ENCODE measurements at regions not wholly inside any gene's neighbourhood (a gene's known extent, or its start where the extent isn't known, plus 50 kb on each side); places are given as distances from the start of the nearest gene placed in this dataset.

DNA sequence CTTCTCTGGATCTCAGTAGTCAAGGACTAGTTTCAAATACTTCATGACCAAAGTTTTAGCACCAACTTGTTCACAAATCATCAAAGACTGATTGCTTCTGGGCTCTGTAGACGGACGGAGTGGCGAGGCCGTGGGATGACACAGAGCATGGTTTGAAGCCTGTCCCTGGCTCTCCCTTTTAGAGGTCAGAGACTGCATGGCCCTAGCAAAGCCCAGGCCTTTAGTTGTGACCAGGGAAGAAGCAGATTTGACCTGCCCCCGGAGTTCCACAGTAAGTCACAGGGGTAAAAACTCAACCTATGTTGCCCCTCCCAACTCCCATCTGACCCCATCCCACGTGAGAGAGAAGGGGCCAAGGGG, 90.4 kb downstream of the SYNE3 start:
- peaks cover 6 to 8% of the 10 kb centered on the region in 2 donors for H3K36me3 ChIP-seq (ENCODE audit: control insufficient read depth in 1 of 2, insufficient read depth in 2 of 2, low read length in 2 of 2)
- H3K4me3 ChIP-seq (ENCODE audit: low read depth in 1 of 2, low read length in 2 of 2), result no peak overlapping the region
- H3K9me3 ChIP-seq (ENCODE audit: control insufficient read depth in 1 of 2, low read length in 2 of 2), result no peaks in the 10 kb centered on the region
- no peaks in the 10 kb centered on the region for H3K27me3 ChIP-seq (ENCODE audit: low read depth, low read length)
- H3K4me1 ChIP-seq (ENCODE audit: control insufficient read depth in 1 of 2, insufficient read depth in 2 of 2, low read length in 2 of 2), result no peaks in the 10 kb centered on the region
- no peak overlapping the region for H3K27ac ChIP-seq (ENCODE audit: low read length)

DNA sequence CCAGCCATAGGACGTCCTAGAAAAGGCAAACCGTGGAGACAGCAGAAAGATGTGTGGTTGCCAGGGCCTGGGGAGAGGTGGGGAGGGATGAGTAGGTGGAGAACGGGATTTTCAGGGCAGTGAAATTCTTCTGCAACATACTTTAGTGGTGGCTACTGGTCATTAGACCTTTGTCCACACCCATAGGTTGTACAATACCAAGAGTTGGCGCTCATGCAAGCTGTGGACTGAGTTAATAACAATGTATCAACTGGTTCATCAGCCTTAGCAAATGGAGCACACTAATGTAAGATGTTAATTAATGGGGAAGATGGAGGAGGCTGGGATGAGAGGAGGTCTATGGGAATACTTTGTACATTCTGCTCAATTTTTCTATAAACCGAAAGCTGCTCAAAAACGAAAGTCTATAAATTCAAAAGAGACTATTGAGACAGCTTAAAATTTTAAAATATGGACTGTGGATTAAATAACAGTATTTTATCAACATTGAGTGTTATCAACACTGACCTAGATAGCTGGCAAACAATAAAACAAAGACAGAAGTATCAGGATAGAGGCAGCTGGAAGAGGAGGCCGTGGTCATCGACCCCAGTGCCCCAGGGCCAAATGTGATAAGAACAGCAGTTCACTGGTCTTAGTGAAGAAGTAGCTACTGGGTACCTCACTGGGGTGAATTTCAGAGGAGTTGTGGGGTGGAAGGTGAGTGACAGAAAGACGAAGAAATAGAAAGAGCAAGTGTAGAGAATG, 90.9 kb downstream of the SYNE3 start:
- Histone ChIP-seq H3K36me3 (ENCODE audit: control insufficient read depth in 1 of 2, insufficient read depth in 2 of 2, low read length in 2 of 2) (peaks cover 6 to 9% of the 10 kb centered on the region in 2 donors), H3K4me3 (ENCODE audit: low read depth in 1 of 2, low read length in 2 of 2) (no peak overlapping the region), H3K9me3 (ENCODE audit: control insufficient read depth in 1 of 2, low read length in 2 of 2) (no peaks in the 10 kb centered on the region), H3K4me1 (ENCODE audit: control insufficient read depth in 1 of 2, insufficient read depth in 2 of 2, low read length in 2 of 2) (no peaks in the 10 kb centered on the region), H3K27ac (ENCODE audit: low read length) (no peak overlapping the region), H3K27me3 (ENCODE audit: low read depth, low read length) (no peaks in the 10 kb centered on the region)

DNA sequence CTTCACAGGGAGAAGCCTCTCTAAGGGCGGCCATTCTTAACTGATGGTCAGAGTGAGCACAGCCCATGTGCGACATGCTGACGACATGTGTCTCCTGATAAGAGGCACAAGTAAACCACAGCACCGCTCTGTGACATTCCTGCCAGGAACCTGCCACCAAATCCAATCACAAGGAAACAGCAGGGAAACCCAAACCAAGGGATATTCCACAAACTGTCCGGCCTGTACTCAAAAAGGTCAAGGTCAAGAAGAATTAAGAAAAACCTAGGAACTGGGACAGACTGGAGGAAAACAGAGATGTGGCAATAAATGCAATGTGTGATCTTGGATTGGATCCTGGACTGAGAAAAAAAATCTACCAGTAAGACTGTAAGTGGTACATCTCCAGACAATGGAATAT, 91.9 kb downstream of the SYNE3 start:
- H3K27ac ChIP-seq (ENCODE audit: low read length), result no peak overlapping the region
- no peaks in the 10 kb centered on the region for H3K4me1 ChIP-seq (ENCODE audit: control insufficient read depth in 1 of 2, insufficient read depth in 2 of 2, low read length in 2 of 2)
- H3K27me3 ChIP-seq (ENCODE audit: low read depth, low read length), result no peaks in the 10 kb centered on the region
- H3K36me3 ChIP-seq (ENCODE audit: control insufficient read depth in 1 of 2, insufficient read depth in 2 of 2, low read length in 2 of 2), result peaks cover 9 to 10% of the 10 kb centered on the region in 2 donors
- no peak overlapping the region for H3K4me3 ChIP-seq (ENCODE audit: low read depth in 1 of 2, low read length in 2 of 2)
- no peaks in the 10 kb centered on the region for H3K9me3 ChIP-seq (ENCODE audit: control insufficient read depth in 1 of 2, low read length in 2 of 2)

DNA sequence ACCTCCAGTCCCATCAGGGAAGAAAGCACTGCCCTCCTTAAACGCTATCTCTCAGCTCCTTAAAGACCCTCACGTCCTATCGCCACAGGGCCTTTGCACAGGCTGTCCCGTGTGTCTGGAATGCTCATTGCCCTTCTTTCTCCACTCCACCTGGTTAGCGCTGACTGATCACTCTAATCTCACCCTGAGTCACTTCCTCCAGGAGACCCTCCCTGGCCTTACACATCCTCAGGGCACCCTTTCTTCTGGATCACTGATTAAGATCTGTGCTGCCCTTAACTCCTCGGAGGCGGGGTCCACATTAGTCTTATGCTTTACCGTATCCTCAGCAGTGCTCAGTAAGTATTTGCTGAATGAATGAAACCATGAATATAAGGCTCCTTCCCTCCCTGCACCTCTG, 94.7 kb downstream of the SYNE3 start:
- H3K9me3 ChIP-seq (ENCODE audit: control insufficient read depth in 1 of 2, low read length in 2 of 2), result no peaks in the 10 kb centered on the region
- H3K4me1 ChIP-seq (ENCODE audit: control insufficient read depth in 1 of 2, insufficient read depth in 2 of 2, low read length in 2 of 2), result no peaks in the 10 kb centered on the region
- H3K27me3 ChIP-seq (ENCODE audit: low read depth, low read length), result no peaks in the 10 kb centered on the region
- no peak overlapping the region for H3K4me3 ChIP-seq (ENCODE audit: low read depth in 1 of 2, low read length in 2 of 2)
- peaks cover 15 to 16% of the 10 kb centered on the region in 2 donors for H3K36me3 ChIP-seq (ENCODE audit: control insufficient read depth in 1 of 2, insufficient read depth in 2 of 2, low read length in 2 of 2)
- H3K27ac ChIP-seq (ENCODE audit: low read length), result no peak overlapping the region

DNA sequence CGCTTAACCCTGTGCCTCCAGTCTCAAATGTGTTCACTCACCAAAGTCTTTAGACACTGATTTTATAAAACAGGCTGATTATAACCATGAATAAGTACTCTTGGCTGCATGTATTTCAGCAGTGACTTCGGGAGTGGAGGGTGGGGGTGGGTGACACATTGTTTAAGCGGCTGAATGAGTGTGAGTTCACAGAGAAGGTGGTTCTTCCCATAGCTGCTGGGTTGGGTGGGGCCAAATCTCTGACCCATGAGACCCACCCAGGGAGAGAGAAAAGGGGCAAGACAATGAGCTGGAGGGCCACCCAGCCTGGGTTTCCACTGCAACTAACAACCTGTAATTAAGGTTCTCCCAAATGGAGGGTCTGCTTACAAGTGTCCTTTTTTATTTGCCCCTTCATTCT, 96.4 kb downstream of the SYNE3 start:
- no peaks in the 10 kb centered on the region for H3K4me1 ChIP-seq (ENCODE audit: control insufficient read depth in 1 of 2, insufficient read depth in 2 of 2, low read length in 2 of 2)
- H3K27me3 ChIP-seq (ENCODE audit: low read depth, low read length), result no peaks in the 10 kb centered on the region
- peaks cover 21% of the 10 kb centered on the region in 2 donors for H3K36me3 ChIP-seq (ENCODE audit: control insufficient read depth in 1 of 2, insufficient read depth in 2 of 2, low read length in 2 of 2)
- H3K9me3 ChIP-seq (ENCODE audit: control insufficient read depth in 1 of 2, low read length in 2 of 2), result no peaks in the 10 kb centered on the region
- no peak overlapping the region for H3K4me3 ChIP-seq (ENCODE audit: low read depth in 1 of 2, low read length in 2 of 2)
- no peak overlapping the region for H3K27ac ChIP-seq (ENCODE audit: low read length)

DNA sequence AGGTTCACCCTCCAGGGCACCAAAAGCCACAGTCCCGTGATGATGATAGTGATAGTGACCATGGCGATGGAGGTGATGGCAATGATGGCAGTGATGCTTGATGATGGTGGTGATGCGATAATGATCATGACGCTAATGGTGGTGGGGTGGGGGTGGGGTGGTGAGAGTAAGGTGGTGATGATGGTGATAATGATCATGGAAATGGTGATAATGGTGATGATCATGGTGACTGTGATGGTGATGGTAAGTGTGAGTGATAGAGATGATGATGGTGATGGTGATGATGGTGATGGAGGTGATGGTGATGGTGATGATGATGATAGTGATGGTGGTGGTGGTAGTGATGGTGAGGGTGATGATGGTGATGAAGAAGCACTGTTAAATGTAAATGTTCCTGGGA, 96.9 kb downstream of the SYNE3 start:
- H3K36me3 ChIP-seq (ENCODE audit: control insufficient read depth in 1 of 2, insufficient read depth in 2 of 2, low read length in 2 of 2), result peaks cover 21% of the 10 kb centered on the region in 2 donors
- H3K4me1 ChIP-seq (ENCODE audit: control insufficient read depth in 1 of 2, insufficient read depth in 2 of 2, low read length in 2 of 2), result no peaks in the 10 kb centered on the region
- no peak overlapping the region for H3K27ac ChIP-seq (ENCODE audit: low read length)
- H3K9me3 ChIP-seq (ENCODE audit: control insufficient read depth in 1 of 2, low read length in 2 of 2), result no peaks in the 10 kb centered on the region
- no peak overlapping the region for H3K4me3 ChIP-seq (ENCODE audit: low read depth in 1 of 2, low read length in 2 of 2)
- no peaks in the 10 kb centered on the region for H3K27me3 ChIP-seq (ENCODE audit: low read depth, low read length)

DNA sequence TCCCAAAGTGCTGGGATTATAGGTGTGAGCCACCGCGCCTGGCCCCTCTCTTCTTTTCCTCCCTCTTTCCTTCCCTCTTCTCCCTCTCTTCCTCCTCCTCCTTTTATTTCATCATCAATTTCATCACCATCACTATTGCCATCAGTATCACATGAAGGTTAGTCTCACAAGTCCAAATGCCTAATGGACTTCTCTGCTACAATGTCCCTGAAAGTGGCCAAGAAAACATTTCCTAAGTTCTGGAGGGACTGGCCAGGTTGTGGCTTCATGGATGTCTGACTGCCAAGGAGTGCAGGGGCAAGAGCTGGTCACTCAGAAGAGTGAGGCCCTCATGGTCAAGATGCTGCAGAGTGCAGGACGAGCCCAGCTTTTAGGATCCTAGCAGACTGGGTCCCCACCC, 97.6 kb downstream of the SYNE3 start:
- Histone ChIP-seq H3K27me3 (ENCODE audit: low read depth, low read length) (no peaks in the 10 kb centered on the region), H3K27ac (ENCODE audit: low read length) (no peak overlapping the region), H3K4me1 (ENCODE audit: control insufficient read depth in 1 of 2, insufficient read depth in 2 of 2, low read length in 2 of 2) (no peaks in the 10 kb centered on the region), H3K9me3 (ENCODE audit: control insufficient read depth in 1 of 2, low read length in 2 of 2) (no peaks in the 10 kb centered on the region), H3K4me3 (ENCODE audit: low read depth in 1 of 2, low read length in 2 of 2) (no peak overlapping the region), H3K36me3 (ENCODE audit: control insufficient read depth in 1 of 2, insufficient read depth in 2 of 2, low read length in 2 of 2) (peaks cover 21% of the 10 kb centered on the region in 2 donors)

DNA sequence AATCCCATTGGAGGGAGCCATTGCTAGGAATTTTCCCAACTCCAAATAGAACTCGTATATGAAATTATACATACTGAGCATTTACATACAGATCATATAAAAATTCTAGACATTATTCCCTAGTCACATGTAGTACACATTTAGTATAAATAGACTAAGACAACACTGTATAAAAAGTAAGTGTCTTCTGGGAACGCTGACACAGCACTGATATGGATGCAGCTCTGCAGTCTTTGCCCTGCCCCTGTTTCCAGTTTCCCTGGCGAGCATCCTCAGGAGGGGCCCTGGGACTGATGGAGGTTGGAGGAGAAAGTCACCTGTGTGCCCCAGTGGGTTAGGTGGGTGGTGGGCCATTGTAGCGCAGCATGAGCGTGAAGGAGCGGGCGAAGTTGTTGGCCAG, 97.8 kb upstream of the CLMN start:
- Histone ChIP-seq H3K27ac (ENCODE audit: low read length) (no peak overlapping the region), H3K4me3 (ENCODE audit: low read depth in 1 of 2, low read length in 2 of 2) (no peak overlapping the region), H3K4me1 (ENCODE audit: control insufficient read depth in 1 of 2, insufficient read depth in 2 of 2, low read length in 2 of 2) (no peaks in the 10 kb centered on the region), H3K36me3 (ENCODE audit: control insufficient read depth in 1 of 2, insufficient read depth in 2 of 2, low read length in 2 of 2) (peaks cover 21% of the 10 kb centered on the region in 2 donors), H3K27me3 (ENCODE audit: low read depth, low read length) (no peaks in the 10 kb centered on the region), H3K9me3 (ENCODE audit: control insufficient read depth in 1 of 2, low read length in 2 of 2) (no peaks in the 10 kb centered on the region)

DNA sequence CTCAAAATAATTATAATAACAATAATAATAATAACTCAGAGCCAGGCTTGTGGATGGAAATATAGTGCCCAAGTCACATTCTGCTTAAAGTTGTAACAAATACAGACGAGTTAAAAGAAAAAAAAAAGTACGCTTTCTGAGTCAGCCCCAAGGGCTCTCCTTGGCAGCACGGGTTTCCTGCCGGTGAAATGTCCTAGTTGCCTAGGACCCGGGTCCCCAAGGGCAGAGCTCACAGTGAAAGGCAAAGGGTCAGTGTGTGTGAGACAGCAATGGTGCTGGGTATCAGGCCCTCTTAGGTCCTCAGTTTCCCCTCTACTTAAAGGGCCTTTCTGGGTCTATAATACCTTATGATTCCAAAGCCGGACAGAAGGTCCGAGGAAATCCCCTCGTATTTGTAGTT, 96.3 kb upstream of the CLMN start:
- Histone ChIP-seq H3K4me3 (ENCODE audit: low read depth in 1 of 2, low read length in 2 of 2) (no peak overlapping the region), H3K27me3 (ENCODE audit: low read depth, low read length) (no peaks in the 10 kb centered on the region), H3K36me3 (ENCODE audit: control insufficient read depth in 1 of 2, insufficient read depth in 2 of 2, low read length in 2 of 2) (peaks cover 17 to 21% of the 10 kb centered on the region in 2 donors), H3K4me1 (ENCODE audit: control insufficient read depth in 1 of 2, insufficient read depth in 2 of 2, low read length in 2 of 2) (no peaks in the 10 kb centered on the region), H3K27ac (ENCODE audit: low read length) (no peak overlapping the region), H3K9me3 (ENCODE audit: control insufficient read depth in 1 of 2, low read length in 2 of 2) (no peaks in the 10 kb centered on the region)

DNA sequence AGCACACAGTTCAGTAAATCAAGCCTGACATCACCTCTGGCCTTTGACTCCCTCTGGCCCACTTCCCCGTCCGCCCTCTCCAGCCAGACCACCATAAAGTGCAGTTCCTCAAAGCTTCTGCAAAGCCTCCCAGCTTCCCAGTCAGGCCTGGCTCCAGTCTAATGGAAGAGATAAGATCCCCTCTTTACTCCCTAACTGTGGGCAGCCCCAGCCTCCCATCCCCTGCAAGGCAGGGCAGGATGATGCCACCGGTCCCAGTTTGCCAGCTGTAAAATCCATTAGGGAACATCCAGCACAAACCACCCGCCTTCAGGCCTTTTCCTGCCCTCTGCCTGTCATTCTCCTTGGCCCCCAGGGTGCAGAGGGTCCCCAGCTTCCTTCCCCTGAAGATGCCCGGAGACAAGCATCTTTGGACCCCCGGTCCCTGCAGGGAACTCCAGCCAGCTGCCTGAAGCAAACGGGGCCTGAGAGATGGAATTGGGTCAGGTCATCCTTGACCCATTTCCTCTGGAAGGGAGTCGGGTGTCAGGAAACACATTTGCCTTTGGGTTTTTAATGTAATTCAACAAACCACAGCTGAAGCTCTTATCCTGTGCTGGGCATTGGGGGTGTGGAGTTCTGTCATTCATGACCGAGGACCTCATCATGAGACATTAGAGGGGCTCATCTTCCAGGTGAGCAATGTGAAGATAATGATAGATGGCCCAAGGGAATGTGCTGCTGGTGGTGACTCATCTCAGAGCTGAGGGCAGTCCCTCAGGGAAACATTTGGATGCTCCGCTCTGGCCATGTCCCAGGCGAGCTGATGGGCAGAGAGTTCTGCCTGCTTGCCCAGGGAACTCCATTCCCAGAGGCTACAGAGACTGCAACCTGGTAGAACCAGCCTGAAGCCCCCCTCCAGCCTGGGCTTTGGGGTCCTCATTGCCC, 93.8 kb upstream of the CLMN start:
- Histone ChIP-seq H3K9me3 (ENCODE audit: control insufficient read depth in 1 of 2, low read length in 2 of 2) (no peaks in the 10 kb centered on the region), H3K4me1 (ENCODE audit: control insufficient read depth in 1 of 2, insufficient read depth in 2 of 2, low read length in 2 of 2) (peaks cover 0 to 5% of the 10 kb centered on the region in 2 donors), H3K36me3 (ENCODE audit: control insufficient read depth in 1 of 2, insufficient read depth in 2 of 2, low read length in 2 of 2) (peaks cover 15 to 17% of the 10 kb centered on the region in 2 donors), H3K27me3 (ENCODE audit: low read depth, low read length) (no peaks in the 10 kb centered on the region), H3K4me3 (ENCODE audit: low read depth in 1 of 2, low read length in 2 of 2) (no peak overlapping the region), H3K27ac (ENCODE audit: low read length) (no peak overlapping the region)

DNA sequence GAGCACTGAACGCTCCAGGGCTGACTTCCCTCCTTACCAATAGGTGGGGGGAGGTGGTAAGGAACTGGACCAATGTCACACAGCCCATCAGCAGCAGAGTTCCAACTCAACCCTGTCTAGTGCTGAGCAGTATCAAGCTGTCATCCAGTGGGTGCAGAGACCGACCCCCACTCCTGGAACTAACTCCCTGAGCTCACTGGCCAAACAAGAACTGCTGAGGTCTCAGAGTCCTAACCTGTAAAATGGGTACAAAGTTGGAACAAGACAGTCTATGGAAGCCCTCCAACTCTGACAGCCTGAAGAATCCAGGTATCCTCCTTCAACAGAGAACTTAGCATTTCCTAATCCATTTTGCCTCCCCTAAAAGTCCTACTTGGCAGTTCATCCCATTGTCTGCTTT, 91.1 kb upstream of the CLMN start:
- Histone ChIP-seq H3K27me3 (ENCODE audit: low read depth, low read length) (no peaks in the 10 kb centered on the region), H3K4me3 (ENCODE audit: low read depth in 1 of 2, low read length in 2 of 2) (no peak overlapping the region), H3K36me3 (ENCODE audit: control insufficient read depth in 1 of 2, insufficient read depth in 2 of 2, low read length in 2 of 2) (no peaks in the 10 kb centered on the region), H3K9me3 (ENCODE audit: control insufficient read depth in 1 of 2, low read length in 2 of 2) (no peaks in the 10 kb centered on the region), H3K27ac (ENCODE audit: low read length) (no peak overlapping the region), H3K4me1 (ENCODE audit: control insufficient read depth in 1 of 2, insufficient read depth in 2 of 2, low read length in 2 of 2) (peaks cover 0 to 5% of the 10 kb centered on the region in 2 donors)
